Activated CD8-positive, alpha-beta memory T cell treated with anti-CD3 and anti-CD28 coated beads for 4 hours (primary cell): ENCODE measurements at regions not wholly inside any gene's neighbourhood (a gene's known extent, or its start where the extent isn't known, plus 50 kb on each side); places are given as distances from the start of the nearest gene placed in this dataset.

ENCODE experiments used
- DNase-seq, 2 donors: peaks; one replicate each; pipeline ENCODE4 v3.0.0-alpha.2; 2020; ENCODE audit warnings: low read depth in 2 of 2

DNA sequence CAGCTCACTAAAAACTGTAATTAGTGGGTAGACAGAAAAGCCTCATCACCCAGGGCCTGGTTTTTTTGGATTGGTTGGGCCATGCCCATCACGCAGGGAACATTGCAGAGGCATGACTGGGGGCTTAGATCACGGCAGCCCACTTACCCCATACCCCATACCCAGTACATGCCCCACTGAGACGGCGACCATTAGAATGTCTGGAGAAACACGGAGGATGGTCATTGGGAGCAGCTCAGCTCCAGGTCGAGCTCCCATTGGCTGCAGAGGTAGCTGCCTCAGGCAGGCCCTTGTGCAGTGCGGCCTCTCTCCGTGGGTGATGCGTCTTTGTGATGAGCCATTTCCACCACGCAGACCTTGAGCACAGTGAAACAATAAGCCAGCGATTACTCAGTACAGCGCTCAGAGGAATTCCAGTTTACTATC is 204.0 kb downstream of the GADD45G start:
- no peak for DNase-seq

DNA sequence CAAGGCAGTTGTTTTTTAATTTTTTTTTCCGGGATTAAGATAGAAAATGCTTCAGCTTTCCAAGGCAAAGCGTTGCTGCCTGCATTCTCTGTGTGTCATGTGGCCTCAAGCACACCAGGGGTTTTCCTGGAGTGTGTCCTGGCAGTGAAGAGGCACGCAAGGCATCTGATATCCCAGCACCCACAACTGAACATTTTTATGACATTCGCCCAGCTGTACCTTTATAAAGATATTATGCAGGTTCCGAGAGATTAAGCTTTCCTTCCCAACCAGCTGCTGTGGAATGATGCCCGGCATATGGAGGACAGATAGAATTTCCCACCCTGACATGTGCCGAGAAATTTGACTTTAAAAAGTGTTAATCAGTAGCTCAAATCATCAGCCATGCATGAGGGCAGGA is 205.6 kb downstream of the GADD45G start:
- DNase-seq = no peak

DNA sequence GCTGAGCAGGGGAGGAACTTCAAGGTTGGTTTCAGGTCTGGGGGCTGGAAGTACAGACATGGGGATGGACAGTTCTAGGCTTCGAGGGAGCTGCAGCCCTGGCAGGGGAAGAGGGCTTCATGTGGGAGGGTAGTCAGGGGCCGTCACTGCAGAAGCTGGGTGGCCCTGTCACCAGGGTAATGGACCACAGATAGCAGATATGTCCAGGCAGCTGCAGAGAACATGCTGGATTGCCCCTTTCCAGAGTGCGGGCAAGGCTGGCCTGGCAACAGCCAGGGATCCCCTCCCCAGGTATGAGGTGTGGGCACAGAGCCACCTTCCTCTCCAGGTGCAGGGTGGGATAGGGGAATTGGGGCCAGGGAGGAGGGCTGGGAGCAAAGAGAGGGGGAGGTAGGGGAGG is 206.5 kb downstream of the GADD45G start:
- DNase-seq = no peak

DNA sequence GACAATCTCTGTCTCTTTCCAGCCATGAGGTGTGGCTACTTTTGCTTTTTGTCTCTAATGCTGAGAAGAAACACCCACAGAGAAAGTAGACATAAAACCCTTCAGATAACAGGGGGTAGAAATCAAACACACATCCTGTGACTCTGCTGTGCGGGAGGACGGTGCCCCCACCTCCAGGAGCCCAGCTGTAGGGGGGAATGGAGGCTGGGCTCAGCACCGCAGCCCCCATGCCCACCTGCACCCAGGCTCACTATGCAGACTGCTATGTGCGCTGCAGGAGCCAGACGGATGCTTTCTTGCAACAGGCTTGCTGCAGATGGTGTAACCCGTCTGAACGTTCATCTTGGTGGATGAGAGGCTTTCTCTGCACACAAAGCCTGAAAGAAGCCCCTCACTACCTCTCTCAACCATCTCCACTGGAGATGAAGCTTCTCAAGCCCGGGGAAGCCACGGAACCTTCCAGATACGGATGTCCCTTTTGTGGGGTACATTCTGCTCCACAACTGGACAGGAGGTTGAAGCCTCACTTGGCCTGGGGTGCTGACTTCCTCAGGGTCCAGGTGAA is 207.2 kb downstream of the GADD45G start:
- DNase-seq = no peak

DNA sequence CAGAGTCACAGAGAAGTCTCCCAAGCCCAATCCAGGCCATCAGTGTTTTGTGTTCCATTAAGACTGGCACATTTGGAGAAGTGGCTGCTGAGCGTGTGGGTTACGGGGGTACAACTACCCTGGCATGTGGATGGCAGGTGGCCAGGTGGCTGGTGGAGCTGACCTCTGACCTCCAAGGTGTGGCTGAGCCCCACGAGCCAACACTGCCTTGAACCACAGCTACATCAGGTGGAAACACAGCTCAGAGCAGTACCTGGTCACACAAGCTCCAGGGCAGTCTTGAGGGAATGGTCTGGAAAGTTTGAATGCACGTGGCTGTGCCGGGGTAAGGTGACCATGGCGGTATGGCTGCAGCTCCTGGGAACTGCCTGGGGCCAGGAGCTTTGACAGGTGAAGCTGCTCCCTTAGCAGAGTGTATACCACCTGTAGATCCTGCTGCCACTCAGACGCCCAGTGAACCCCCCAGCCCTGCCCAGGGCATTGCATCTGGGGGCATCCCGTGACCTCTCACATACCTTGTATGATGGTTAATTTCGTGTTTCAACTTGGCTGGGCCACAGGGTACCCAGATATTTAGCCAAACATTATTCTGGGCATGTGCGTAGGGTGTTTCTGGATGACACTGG is 207.9 kb downstream of the GADD45G start:
- no peak for DNase-seq

DNA sequence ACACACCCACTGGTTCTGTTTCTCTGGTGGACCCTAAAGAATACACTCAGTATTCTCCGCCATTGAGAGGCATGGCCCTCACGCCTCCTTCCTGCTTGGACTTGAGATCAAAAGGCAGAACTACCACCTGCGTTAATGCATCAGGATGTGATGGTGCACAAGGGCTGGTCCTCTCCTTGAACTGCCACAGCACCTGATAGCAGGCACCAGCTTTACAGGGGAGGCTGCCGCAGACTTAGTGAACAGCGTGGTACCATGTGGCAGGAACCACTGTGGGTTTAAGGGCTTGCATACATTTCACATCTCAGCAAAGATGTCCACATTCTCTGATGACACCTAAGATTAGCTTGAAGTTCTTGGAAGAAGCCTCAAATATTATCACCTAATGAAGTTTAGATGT is 208.7 kb downstream of the GADD45G start:
- DNase-seq = no peak

DNA sequence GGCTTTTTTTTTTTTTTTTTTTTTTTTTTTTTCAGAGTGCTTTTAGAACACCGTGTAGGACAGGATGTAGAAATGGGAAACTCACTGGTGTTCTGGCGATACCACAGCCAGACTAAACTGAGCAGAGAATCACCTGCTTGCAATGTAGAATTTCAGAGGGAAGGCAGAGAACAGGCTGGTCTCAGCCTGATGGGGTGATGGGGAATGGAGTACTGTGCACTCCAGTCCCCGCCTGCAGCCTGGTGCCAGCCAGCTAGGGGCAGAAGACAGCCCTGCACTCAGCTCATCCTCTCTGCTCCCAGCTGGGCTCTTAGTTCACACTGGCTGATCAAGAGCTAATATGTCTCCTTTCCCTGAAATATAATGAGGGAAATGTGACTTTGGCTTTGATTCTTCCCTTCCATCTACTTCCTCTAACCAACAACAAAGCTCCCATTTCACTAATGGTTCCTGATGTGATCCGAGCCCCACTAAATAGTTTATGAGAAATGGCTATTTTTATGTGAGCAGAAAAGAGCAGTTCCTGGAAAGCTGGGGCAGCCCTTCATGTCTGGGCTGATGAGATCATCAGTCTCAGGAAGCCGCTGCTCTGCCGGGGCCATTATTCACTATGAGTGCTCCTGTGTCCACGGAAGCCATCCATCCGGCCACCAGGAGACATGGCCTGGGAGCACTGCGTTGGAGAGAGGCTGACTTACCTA is 209.7 kb downstream of the GADD45G start:
- DNase-seq = no peak

DNA sequence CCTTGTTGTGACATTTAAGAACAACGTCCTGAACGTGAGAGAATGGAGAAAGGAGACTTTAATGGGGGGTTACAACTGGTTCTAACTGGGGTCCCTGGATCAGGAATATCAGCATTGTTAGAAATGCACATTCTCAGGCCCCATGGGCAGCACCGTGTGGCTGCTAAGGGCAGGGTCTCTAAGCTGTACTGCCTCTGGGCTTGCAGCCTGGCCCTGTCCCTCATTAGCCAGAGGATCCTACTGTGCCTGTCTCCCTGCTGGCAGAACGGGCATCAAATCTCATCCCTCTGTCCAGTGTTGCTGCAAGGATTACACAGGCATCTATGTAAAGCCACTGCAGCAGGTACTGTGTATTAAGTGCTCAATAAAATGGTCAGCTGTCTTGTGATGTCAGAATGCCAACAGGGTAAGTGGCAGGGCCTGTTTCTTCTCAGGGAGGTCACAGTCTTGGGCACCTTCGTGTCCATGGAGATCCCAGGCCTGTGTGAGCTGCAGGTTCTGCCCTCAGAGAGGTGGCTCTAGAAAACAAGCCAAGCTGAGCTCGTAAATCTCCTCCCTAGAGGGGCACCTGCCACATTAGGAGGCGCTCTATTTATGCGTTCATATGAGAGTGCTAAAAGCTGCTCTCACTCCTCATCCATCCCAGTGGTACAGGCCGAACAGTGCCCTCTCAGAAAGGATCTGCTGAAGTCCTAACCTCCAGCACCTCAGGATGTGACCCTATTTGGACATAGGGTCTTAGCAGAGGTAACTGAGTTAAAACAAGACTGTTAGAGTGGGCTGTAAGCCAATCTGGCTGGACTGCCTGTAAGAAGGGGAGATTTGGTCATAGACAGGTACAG is 210.5 kb downstream of the GADD45G start:
- DNase-seq = no peak

DNA sequence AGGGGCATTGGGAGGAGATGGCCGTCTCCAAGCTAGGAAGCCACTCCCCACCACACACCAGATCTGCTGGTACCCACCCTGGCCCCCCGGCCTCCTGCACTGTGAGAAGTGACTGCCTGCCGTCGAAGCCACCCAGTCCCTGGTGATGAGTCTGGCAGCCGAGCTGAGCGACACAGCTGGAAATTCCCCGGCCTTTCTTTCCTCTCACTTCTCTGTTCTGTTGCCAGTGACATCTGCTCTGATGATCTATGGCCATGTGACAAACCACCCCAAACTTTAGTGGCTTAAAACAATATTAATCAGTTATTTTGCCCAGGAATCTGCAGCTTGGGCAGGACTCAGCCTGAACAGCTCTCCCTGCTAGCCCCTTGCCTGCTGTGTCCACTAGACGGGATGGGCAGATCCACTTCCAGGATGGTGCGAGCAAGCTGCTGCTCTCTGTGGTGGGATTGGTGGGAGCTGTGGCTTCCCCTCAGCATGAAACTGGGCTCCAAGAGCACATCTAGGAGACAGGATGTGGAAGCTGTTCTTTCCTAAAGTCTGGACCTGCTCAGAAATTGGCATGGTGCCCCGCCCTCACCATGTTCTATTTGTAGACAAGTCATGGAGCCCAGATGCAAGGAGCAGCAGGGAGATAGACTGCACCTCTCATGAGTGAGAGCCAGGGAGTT is 211.2 kb downstream of the GADD45G start:
- DNase-seq = no peak

DNA sequence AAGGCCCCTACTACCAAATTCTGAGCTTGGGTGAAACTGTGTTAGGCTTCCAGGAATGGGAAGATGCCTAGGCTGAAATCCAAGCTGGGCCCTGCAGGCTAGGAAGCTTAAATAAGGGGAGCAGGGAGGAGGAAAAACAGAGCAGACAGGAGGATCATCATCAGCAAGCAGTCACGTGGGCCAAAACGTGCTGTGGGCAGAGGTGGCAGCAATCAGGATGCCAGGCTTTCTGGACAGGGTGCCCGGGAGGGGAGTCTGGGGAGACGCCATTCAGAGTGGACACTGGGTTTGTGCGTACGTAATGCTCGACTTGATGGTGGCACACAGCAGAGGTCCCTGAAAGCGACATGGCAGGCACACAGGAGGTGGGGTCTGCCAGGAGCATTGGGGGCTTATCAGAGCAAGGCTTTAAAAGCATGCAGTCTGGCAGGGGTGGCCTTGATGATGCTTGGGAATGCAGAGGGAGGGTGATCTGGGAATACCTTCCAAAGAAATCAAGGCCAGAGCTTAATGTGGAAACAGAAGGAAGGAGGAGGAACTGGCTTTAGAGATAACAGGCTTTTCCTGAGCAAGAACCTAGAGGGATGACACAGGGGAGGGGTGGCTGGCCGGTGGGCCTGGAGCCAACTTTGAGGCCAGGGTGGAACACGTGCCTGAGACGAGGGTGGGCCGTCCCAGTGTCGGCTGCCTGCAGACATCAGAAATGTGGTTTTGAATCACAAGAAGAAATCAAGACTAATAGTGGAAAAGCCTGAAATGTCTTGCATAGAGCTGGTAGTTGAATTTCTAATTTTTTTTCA is 212.5 kb downstream of the GADD45G start:
- no peak for DNase-seq

DNA sequence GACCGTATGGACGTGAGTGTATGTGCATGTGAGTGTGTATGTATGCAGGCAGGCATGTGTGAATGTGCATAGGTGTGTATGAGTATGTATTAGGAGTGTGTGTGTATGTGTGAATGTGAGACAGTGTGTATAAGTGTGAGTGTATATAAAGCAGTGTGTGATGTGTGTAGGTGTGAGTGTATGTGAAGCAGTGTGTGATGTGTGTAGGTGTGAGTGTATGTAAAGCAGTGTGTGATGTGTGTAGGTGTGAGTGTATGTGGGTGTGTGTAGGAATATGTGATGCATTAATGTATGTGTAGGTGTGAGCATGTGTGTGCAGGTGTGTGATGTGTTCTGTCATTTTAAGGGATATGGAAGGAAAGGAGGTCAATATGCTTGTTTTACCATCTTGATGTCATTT is 215.5 kb downstream of the GADD45G start:
- DNase-seq = no peak

DNA sequence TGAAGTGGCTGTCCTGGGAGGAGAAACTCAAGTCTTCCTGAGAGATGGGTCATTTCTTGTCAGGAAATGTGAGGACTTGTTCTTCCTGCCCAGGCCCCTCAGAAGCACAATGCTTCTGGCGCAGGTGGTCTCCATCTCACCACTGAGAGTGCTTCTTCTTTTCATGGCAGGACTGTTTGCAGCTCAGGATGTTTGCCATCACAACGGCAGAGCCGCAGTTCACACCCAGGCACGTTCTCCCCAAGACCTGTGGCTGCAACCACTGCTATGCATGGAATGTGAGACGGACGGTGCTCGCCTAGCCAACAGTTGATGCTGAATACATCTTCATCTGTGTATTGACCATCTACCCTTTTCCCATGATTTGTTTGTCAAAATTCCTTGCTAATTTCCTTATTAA is 216.3 kb downstream of the GADD45G start:
- DNase-seq = no peak

DNA sequence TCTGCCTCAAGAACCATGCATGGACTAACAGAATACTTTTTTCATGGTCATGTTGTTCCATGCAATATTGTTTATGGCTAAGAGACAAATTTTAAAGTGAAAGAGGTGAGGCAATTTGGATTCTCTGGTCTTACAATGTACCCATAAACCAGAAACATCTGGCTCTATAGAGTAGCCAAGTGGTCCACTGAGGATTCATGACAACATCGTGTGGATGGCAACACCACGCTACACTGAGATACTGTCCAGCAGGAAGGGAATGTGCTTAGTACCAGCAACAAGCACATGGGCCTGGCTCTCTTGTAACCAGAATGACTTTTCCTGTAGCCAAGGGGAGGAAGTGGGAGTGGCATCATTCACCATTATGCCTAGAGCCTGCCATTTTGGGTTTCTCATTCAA is 218.2 kb downstream of the GADD45G start:
- no peak for DNase-seq

DNA sequence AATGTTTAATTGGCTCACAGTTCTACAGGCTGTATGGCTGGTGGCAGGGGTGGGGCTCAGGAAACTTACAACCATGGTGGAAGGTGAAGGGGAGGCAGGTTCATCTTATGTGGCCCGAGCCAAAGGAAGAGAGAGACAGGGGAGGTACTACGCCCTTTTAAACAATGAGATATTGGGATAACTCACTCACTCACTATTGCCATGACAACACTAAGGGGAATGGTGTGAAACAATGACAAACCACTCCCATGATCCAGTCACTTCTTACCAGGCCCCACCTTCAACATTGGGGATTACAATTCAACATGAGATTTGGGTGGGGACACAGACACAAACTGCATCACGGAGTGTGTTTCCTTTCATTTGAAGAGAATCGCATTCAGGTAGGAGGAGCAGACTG is 220.9 kb downstream of the GADD45G start:
- no peak for DNase-seq

DNA sequence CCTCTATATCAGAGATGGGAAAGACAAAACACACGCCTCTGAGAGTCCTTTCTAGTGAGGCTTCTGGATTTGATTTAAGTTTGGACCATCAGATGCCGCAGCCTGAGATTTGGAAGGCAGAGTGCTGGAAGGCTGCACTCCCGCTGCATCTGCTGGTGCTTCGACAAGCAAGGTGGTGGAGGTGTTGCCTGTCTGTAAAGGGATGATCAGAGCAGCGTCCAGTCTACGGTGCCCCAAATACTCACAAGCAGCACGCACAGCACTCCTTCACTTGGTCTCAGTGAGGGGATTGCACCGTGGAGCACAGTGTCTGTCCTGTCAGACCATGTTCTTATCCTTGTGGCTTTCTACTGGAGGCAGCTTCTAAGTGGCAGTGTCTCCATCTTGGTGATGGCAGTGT is 221.4 kb downstream of the GADD45G start:
- no peak for DNase-seq

DNA sequence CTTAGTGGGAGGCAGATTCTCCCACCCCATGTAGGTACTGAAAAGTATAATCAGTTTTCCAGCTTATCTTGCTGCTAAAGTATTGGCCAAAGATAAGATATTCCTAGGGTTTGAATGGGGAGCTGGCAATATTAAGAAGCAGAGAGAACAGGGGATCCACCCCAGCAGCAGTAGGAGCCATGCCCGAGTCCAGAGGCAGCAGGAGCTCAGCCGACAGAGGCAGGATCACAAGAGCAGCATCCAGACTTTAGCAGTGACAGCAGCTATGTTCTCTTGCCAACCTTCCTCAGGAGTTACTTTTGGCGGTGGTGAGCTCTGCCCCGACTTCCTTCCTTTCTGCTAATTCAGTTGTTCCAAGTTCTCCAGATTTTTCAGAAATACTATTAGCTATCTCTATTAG is 224.5 kb downstream of the GADD45G start:
- DNase-seq = no peak

DNA sequence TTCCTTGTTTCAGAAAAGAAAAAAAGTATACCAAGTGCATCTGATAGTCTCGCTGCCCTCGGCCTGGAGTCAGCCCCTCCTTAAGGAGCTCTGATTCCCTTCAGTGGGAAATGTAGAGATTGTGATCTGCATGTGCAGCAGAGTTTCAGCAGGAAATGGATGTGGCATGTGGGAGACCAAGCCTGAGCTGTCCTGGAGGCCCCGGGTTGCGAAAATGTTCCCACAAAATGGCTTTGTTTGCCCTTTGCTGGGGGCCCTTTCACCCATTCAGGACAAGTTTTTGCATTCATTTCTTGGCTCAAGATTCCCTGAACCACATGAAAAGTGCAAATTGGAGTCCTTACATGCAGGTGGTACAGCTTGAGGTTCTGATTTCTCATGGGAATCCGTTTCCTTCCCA is 230.9 kb downstream of the GADD45G start:
- DNase-seq = no peak

DNA sequence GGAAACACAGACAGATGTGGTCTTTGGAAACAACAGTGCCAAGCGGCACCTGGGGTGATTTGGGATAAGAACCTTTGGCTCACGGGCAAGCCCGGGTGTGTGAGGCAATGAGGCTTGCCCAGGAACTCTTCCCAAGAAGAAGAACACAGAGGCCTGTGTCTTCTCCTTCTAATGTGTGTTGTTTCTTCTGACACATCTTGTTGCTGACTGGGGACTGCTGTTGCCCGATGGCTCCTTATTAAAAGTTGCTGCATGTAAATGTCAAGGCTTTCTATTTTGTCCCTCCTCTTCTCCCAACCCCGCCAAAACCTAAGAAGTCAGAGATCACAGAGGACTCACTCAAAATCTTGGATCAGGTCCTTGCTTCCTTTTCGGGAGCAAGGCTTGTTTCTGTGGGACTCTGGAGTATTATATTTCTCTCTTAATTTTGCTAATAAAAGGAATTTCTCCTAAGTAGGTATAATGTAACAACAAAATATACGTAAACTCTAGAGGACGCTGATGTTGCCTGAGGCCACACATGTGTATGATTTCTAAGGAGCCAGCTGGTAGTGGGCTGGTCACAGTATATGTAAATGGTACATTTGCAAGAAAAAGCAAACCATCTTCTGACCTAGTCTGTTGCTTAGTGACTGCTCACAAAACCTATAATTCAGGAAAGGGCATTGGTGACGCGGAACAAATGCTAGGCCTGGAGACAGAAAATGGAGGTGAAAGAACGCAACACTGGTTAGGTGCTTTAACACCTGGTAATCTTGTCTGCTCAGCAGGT is 232.5 kb downstream of the GADD45G start:
- no peak for DNase-seq

DNA sequence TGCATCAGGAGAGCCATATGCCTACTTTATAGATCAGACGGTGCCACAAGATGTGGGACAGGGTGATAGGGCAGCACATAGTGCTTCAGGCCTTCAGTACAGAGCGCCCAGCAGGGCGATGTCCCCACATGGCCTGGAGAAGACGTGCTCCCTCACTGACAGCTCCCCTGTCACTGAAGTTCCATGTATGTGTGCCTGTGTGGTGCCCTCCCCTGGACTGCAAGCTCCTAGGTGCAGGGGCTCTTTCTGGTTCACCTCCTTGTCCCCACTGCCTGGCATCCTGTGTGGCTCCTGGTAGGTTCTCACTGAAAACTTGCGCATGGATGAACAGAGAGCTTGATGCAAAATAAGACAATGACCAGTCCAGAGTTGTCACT is 233.1 kb downstream of the GADD45G start:
- no peak for DNase-seq

DNA sequence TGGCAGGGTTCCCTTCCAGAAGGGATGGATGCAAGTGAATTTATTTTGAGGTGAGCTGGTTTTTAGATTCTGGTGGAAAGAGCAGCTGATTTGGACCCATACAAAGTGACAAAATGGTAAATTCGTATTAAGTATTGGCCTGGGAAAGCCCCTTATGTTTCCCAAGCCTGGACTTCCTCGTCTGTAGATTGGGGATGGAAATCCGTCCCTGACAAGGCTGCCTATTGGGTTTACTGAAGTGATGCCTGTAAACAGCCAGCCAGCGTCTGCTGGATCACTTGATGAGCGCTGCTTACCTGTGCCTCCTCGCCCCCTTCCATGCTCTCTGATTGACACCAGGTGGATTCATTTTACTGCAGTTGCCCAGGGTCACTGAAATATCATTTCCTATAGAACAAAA is 233.8 kb downstream of the GADD45G start:
- no peak for DNase-seq

DNA sequence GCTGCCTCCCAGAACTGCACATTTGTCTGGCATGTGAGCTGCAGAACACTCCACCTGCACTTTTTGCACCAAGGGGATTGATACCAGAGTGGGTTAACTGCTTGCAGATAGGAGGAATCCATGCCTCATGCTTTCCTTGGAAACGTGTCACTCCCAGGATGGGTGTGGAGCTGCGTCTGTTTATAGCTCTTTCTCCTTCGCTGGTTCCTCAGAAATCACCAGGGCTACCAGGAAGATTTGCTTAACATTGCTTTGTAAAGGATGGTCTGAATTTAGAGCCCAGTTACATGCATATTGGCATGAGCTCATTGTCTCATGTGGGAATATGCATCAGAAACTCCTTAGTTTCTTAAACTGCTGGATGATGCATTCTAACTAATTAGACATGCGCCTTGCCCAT is 234.6 kb downstream of the GADD45G start:
- no peak for DNase-seq
